ENCODE measurements at regions not wholly inside any gene's neighbourhood (a gene's known extent, or its start where the extent isn't known, plus 50 kb on each side); places are given as distances from the start of the nearest gene placed in this dataset.

DNA sequence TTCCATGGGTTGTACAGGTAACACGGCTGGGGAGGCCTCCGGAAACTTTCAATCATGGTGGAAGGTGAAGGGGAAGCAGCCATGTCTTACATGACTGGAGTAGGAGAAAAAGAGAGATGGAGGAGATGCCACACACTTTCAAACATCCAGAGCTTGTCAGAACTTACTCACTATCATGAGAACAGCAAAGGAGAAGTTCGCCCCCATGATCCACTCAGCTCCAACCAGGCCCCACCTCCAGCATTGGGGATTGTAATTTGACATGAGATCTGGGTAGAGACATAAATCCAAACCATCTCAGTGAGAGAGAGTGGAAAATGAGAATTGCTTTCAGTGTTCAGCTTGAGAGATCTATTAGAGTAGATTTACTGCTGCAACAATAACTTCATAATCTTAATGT lies 210.9 kb downstream of the NDFIP2 start:
- TF ChIP-seq CTCF (conservative IDR thresholded peaks at IDR 0.05; ENCODE audit: low read depth, low read length) (no peak), EZH2 (IDR thresholded peaks at IDR 0.05; ENCODE audit: borderline replicate concordance, low read depth, low read length, poor library complexity, severe bottlenecking) (no peak)
